AG09309 (cell line): ENCODE measurements at regions not wholly inside any gene's neighbourhood (a gene's known extent, or its start where the extent isn't known, plus 50 kb on each side); places are given as distances from the start of the nearest gene placed in this dataset.

Source experiments
- DNase-seq: peaks from one replicate; pipeline ENCODE4 v3.0.0-alpha.2; 2010; ENCODE audit warnings: low read depth
- H3K4me3 ChIP-seq: 2 replicates; pipeline ENCODE4 v1.5.1; 2011; ENCODE audit warnings: mild to moderate bottlenecking, low read depth, low read length, moderate library complexity; ENCODE audit not compliant: control insufficient read depth
- TF ChIP-seq, protein P1 (sequence below): IDR thresholded peaks from 2 replicates; pipeline ENCODE4 v1.5.1; 2011; ENCODE audit warnings: mild to moderate bottlenecking, low read depth, low read length, inconsistent platforms; ENCODE audit not compliant: insufficient read depth, control insufficient read depth; ENCODE audit errors: missing control alignments

DNA sequence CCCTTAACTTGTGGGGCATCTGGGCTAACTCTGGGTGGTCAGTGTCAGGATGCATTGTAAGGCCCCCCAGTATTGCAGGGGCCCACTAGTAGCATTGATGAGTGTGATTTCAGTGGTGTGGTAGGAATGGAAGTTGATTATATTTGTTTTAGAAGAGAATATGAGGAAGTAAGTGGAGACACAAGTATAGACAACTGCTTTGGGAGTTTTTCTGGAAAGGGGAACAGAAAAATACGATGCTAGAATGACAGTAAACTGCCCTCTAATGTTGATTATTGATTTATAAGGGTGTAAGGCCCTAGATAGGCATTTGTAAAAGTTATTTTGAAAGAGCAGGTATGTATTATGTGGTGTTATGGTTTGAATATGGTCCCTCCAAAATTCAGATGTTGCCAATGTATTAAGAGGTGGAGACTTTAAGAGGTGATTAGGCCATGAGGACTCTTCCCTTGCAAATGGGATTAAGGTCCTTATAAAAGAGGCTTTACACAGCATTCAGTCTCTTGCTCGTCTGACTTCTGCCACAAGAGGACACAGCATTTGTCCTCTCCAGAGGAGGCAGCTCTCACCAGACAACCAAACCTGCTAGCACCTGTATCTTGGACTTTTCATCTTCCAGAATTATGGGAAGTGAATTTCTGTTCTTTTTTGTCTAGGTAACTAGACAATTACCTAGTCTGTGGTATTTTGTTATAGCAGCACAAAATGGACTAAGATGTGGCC lies 135.9 kb upstream of the DTNBP1 start:
- no peak overlapping the region for H3K4me3 ChIP-seq

DNA sequence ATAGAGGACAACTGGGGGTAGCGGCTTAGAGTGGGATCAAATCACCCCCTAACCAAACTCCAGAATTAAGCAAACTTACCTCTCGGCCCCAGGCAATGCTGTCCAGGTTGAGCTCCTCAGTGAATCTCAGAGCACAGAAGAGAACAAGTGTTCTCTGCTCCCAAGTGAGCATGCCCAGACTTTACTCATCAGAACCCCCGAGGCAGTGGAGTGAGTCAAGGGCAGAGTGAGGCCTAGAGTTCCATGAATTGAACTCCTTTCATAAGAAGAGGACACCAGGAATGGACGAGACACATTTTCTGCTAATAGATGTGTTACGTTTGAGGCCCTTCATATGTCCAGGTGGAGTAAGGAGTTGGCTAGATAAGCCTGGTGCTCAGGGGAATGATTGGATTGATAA lies 134.0 kb upstream of the DTNBP1 start:
- no peak overlapping the region for H3K4me3 ChIP-seq
- TF ChIP-seq, protein P1, sequence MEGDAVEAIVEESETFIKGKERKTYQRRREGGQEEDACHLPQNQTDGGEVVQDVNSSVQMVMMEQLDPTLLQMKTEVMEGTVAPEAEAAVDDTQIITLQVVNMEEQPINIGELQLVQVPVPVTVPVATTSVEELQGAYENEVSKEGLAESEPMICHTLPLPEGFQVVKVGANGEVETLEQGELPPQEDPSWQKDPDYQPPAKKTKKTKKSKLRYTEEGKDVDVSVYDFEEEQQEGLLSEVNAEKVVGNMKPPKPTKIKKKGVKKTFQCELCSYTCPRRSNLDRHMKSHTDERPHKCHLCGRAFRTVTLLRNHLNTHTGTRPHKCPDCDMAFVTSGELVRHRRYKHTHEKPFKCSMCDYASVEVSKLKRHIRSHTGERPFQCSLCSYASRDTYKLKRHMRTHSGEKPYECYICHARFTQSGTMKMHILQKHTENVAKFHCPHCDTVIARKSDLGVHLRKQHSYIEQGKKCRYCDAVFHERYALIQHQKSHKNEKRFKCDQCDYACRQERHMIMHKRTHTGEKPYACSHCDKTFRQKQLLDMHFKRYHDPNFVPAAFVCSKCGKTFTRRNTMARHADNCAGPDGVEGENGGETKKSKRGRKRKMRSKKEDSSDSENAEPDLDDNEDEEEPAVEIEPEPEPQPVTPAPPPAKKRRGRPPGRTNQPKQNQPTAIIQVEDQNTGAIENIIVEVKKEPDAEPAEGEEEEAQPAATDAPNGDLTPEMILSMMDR = no peak
- no peak for DNase-seq

More for the DNA sequence above, 135.9 kb upstream of the DTNBP1 start:
- TF ChIP-seq, protein P1 = no peak
- no peak for DNase-seq

GRCh38 chr6:15796130-15796771 lies 133.4 kb upstream of the DTNBP1 start:
- TF ChIP-seq, protein P1 = no peak
- no peak overlapping the region for H3K4me3 ChIP-seq
- DNase-seq = no peak

GRCh38 chr6:15793826-15794225 lies 131.0 kb upstream of the DTNBP1 start:
- no peak overlapping the region for H3K4me3 ChIP-seq
- DNase-seq = no peak
- TF ChIP-seq, protein P1 = no peak

DNA sequence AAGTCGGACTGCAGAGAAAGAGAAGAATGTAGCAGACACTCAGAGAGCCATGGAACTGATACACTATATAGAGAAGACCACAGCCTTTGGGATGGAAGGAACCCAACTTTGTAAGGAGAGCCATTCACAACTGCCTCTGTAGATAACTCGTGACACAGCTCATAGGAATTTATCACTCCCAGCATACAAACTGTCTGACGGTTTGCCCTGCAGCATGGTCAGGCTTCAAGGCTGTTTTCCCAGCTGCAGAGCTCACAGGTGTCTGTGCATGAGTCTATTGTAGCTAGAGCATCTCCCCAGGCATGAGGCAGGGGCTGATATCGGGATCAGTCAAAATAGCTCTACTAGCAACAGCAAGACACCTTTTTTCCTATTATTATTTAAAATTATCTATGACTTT lies 130.5 kb upstream of the DTNBP1 start:
- H3K4me3 ChIP-seq = no peak overlapping the region
- TF ChIP-seq, protein P1 = no peak
- peak; percentile 21 for DNase-seq

DNA sequence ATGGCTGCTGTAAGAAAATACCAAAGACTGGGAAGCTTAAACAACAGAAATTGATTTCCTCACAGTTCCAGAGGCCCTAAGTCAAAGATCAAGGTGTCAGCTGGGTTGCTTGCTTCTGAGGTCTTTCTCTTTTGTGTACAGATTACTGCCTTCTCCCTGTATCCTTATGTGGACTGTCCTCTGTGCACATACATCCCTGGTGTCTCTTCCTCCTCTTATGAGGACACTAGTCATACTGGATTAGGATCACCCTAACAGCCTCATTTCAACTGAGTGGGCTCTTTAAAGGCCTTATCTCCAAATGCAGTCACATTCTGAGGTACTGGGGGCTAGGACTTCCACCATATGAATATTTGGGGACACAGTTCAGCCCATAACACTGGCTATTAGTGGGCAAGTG lies 130.0 kb upstream of the DTNBP1 start:
- no peak overlapping the region for H3K4me3 ChIP-seq
- TF ChIP-seq, protein P1 = no peak
- DNase-seq = no peak
